CD4-positive, alpha-beta T cell (primary cell): ENCODE measurements at regions not wholly inside any gene's neighbourhood (a gene's known extent, or its start where the extent isn't known, plus 50 kb on each side); places are given as distances from the start of the nearest gene placed in this dataset.

Experiments used
- ATAC-seq: fragments of 200-7000 bp; cut with Tn5 transposase; one replicate; pipeline ENCODE4 v1.10.0; 2022; ENCODE audit warnings: mild to moderate bottlenecking; ENCODE audit not compliant: poor library complexity
- CTCF ChIA-PET: fragments of 350-600 bp; sonication (Branson Sonifier 250); formaldehyde crosslinking; loops from one replicate; lab custom pipeline; 2021; ENCODE audit warnings: antibody characterized with exemption, inconsistent platforms; lab: Charles Lee
- POLR2A ChIA-PET: fragments of 350-600 bp; sonication (Branson Sonifier 250); formaldehyde crosslinking; loops from one replicate; lab custom pipeline; 2021; ENCODE audit warnings: antibody characterized with exemption, inconsistent platforms; lab: Charles Lee
- DNase-seq, 14 experiments: peaks; one replicate each; pipeline ENCODE4 v3.0.0-alpha.2; 2013 to 2020; ENCODE audit warnings: mixed read lengths in 2 of 14
- H3K27ac ChIP-seq, 2 donors: one replicate each; pipeline versions ENCODE4 v1.5.1 to v1.7.0; 2013; ENCODE audit warnings: low read length in 2 of 2, low read depth in 1 of 2, mild to moderate bottlenecking in 1 of 2
- H3K27me3 ChIP-seq, 2 experiments: 1 replicate in 1 of 2; 2 replicates in 1 of 2; pipeline versions ENCODE4 v1.6.1 to v1.7.0; 2013; ENCODE audit warnings: low read length in 2 of 2, control low read depth in 1 of 2, mild to moderate bottlenecking in 1 of 2, moderate library complexity in 1 of 2; ENCODE audit not compliant: insufficient read depth in 2 of 2, control insufficient read depth in 1 of 2
- H3K36me3 ChIP-seq: one replicate; pipeline ENCODE4 v1.6.1; 2013; ENCODE audit warnings: low read length, control low read depth; ENCODE audit not compliant: insufficient read depth
- H3K4me1 ChIP-seq: one replicate; pipeline ENCODE4 v1.6.1; 2013; ENCODE audit warnings: low read length, control low read depth; ENCODE audit not compliant: insufficient read depth
- H3K4me3 ChIP-seq: one replicate; pipeline ENCODE4 v1.5.1; 2013; ENCODE audit warnings: mild to moderate bottlenecking, low read length, moderate library complexity
- H3K9me3 ChIP-seq, 2 experiments: 1 replicate in 1 of 2; 2 replicates in 1 of 2; pipeline versions ENCODE4 v1.6.1 to v1.7.0; 2013; ENCODE audit warnings: low read length in 2 of 2, mild to moderate bottlenecking in 2 of 2, control low read depth in 1 of 2, moderate library complexity in 1 of 2; ENCODE audit not compliant: control insufficient read depth in 1 of 2, insufficient read depth in 1 of 2
- H3K27ac Mint-ChIP-seq: one replicate; pipeline ENCODE4 v1.8.0; 2020; ENCODE audit warnings: mixed read lengths
- H3K27me3 Mint-ChIP-seq: one replicate; pipeline ENCODE4 v1.8.0; 2021; ENCODE audit warnings: mixed read lengths
- H3K36me3 Mint-ChIP-seq: one replicate; pipeline ENCODE4 v1.8.0; 2021; ENCODE audit warnings: low read depth, mixed read lengths
- H3K4me1 Mint-ChIP-seq: one replicate; pipeline ENCODE4 v1.8.0; 2021; ENCODE audit warnings: low read depth, mixed read lengths
- H3K4me3 Mint-ChIP-seq: one replicate; pipeline ENCODE4 v1.8.0; 2020; ENCODE audit warnings: mild to moderate bottlenecking, mixed read lengths
- H3K9me3 Mint-ChIP-seq: one replicate; pipeline ENCODE4 v1.8.0; 2020; ENCODE audit warnings: mixed read lengths
- intact Hi-C, 2 experiments: fragments of 100-400 bp; cut with DNase I in 1 of 2; cut with micrococcal nuclease in 1 of 2; formaldehyde crosslinking; loops; one replicate each; pipeline versions ENCODE4 v1.15.1 to v1.9.0; 2023 to 2025; cut with DNase I, micrococcal nuclease
- TF ChIP-seq, protein P1 (sequence below): fragments of 200-600 bp; IDR thresholded peaks from one replicate; pipeline ENCODE4 v1.8.0; 2022; ENCODE audit warnings: antibody characterized with exemption, mild to moderate bottlenecking

- Mint-ChIP-seq H3K4me3 (no peak overlapping the region), H3K27me3 (peaks cover 10% of the 10 kb centered on the region), H3K4me1 (no peaks in the 10 kb centered on the region), H3K27ac (no peak overlapping the region), H3K36me3 (no peaks in the 10 kb centered on the region), H3K9me3 (no peaks in the 10 kb centered on the region)
- TF ChIP-seq, protein P1, sequence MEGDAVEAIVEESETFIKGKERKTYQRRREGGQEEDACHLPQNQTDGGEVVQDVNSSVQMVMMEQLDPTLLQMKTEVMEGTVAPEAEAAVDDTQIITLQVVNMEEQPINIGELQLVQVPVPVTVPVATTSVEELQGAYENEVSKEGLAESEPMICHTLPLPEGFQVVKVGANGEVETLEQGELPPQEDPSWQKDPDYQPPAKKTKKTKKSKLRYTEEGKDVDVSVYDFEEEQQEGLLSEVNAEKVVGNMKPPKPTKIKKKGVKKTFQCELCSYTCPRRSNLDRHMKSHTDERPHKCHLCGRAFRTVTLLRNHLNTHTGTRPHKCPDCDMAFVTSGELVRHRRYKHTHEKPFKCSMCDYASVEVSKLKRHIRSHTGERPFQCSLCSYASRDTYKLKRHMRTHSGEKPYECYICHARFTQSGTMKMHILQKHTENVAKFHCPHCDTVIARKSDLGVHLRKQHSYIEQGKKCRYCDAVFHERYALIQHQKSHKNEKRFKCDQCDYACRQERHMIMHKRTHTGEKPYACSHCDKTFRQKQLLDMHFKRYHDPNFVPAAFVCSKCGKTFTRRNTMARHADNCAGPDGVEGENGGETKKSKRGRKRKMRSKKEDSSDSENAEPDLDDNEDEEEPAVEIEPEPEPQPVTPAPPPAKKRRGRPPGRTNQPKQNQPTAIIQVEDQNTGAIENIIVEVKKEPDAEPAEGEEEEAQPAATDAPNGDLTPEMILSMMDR, result no peak
- DNase-seq (no peak), ATAC-seq (no peak)
- intact Hi-C loops, result no loop called here
- H3K27ac ChIP-seq, result no peak overlapping the region
- POLR2A ChIA-PET, result no interaction called here
- H3K27me3 ChIP-seq, result no peaks in the 10 kb centered on the region
- H3K4me3 ChIP-seq, result no peak overlapping the region
- CTCF ChIA-PET, result no interaction called here
- no peaks in the 10 kb centered on the region for H3K36me3 ChIP-seq
- no peaks in the 10 kb centered on the region for H3K9me3 ChIP-seq
- H3K4me1 ChIP-seq, result no peaks in the 10 kb centered on the region
Measured at GRCh38 chr2:156679820-156680219, 243.6 kb downstream of the GPD2 start.

- ChIA-PET CTCF (no interaction called here), POLR2A (no interaction called here)
- H3K4me1 Mint-ChIP-seq, result no peaks in the 10 kb centered on the region
- DNase-seq (no peak), ATAC-seq (no peak)
- H3K4me1 ChIP-seq, result no peaks in the 10 kb centered on the region
- no peaks in the 10 kb centered on the region for H3K9me3 ChIP-seq
- peaks cover 10% of the 10 kb centered on the region for H3K27me3 Mint-ChIP-seq
- H3K36me3 Mint-ChIP-seq, result no peaks in the 10 kb centered on the region
- no peaks in the 10 kb centered on the region for H3K36me3 ChIP-seq
- TF ChIP-seq, protein P1, result no peak
- H3K4me3 Mint-ChIP-seq, result no peak overlapping the region
- H3K27me3 ChIP-seq, result no peaks in the 10 kb centered on the region
- intact Hi-C loops, result no loop called here
- H3K27ac ChIP-seq, result no peak overlapping the region
- H3K27ac Mint-ChIP-seq, result no peak overlapping the region
- no peak overlapping the region for H3K4me3 ChIP-seq
- no peaks in the 10 kb centered on the region for H3K9me3 Mint-ChIP-seq
Measured at GRCh38 chr2:156680266-156680665, 244.1 kb downstream of the GPD2 start.

DNA sequence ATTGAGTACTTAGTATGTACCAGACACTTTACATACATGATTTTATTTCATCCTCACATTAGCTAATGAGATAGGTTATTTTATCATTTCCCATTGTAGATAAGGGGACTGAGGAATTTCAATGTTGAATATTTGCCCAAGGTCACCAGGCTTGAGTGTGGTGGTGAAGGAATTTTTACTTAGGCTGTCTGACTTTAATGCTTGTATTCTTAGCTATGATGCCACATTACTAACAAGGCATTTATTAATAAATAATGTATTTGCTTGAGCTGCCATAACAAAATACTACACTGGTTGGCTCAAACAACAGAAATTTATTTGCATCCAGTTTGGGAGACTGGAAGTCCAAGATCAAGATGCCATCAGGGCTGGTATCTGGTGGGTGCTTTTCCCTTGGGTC, 250.9 kb downstream of the GPD2 start:
- Mint-ChIP-seq H3K9me3 (no peaks in the 10 kb centered on the region), H3K36me3 (no peaks in the 10 kb centered on the region), H3K27me3 (peaks cover 16% of the 10 kb centered on the region), H3K4me1 (no peaks in the 10 kb centered on the region), H3K4me3 (no peak overlapping the region), H3K27ac (no peak overlapping the region)
- Histone ChIP-seq H3K27ac (no peak overlapping the region), H3K36me3 (no peaks in the 10 kb centered on the region), H3K4me3 (no peak overlapping the region), H3K27me3 (no peaks in the 10 kb centered on the region), H3K9me3 (no peaks in the 10 kb centered on the region), H3K4me1 (no peaks in the 10 kb centered on the region)
- TF ChIP-seq, protein P1, result no peak
- ChIA-PET CTCF (no interaction called here), POLR2A (no interaction called here)
- DNase-seq, result no peak
- intact Hi-C loops, result no loop called here
- ATAC-seq, result no peak
